ENCODE measurements at regions not wholly inside any gene's neighbourhood (a gene's known extent, or its start where the extent isn't known, plus 50 kb on each side); places are given as distances from the start of the nearest gene placed in this dataset.
"Not testable (repeated sequence)": the region's sequence is repeated elsewhere in the genome, so short reads cannot be mapped to it uniquely, and the experiment has no call there.

DNA sequence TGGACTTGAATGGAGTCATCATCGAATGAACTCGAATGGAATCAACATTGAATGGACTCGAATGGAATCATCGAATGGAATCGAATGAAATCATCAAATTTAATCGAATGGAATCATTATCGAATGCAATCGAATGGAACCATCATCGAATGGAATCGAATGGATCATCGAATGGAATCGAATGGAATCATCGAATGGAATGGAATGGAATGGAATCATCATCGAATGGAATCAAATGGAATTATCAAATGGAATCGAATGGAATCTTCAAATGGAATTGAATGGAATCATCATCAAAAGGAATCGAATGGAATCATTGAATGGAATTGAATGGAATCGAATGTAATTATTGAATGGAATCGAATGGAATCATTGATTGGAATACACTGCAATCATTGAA is 610.3 kb downstream of the TP53TG3F start:
- H3K23ac ChIP-seq (ENCODE audit: low read depth, low read length); BruUV-seq (replicated peaks); H3K14ac ChIP-seq (replicated peaks; ENCODE audit: low read depth, low read length); DNase-seq; H3K27me3 ChIP-seq (ENCODE audit: control insufficient read depth, insufficient read depth, low read length); H3K36me3 ChIP-seq (ENCODE audit: control insufficient read depth, insufficient read depth, low read length); H3K4me2 ChIP-seq (ENCODE audit: low read depth, low read length); H3K4ac ChIP-seq (ENCODE audit: low read depth, low read length); H2AK5ac ChIP-seq (ENCODE audit: low read depth, low read length); H3K9ac ChIP-seq (ENCODE audit: low read depth, low read length); CTCF ChIA-PET; H3K79me1 ChIP-seq (ENCODE audit: low read depth in 1 of 2, low read length in 2 of 2); H4K91ac ChIP-seq (ENCODE audit: insufficient read depth, low read depth, low read length); H2BK15ac ChIP-seq (ENCODE audit: low read depth, low read length); H3K18ac ChIP-seq (ENCODE audit: low read depth, low read length); ATAC-seq (ENCODE audit: low read depth); H2AK9ac ChIP-seq (replicated peaks; ENCODE audit: low read depth, low read length, poor library complexity); H3K4me1 ChIP-seq (ENCODE audit: control insufficient read depth, insufficient read depth, low read length); H2AFZ ChIP-seq (replicated peaks; ENCODE audit: low read length, poor library complexity); H2BK20ac ChIP-seq (ENCODE audit: low read depth, low read length); H3K9me1 ChIP-seq (ENCODE audit: insufficient read depth, low read length); H3K4me3 ChIP-seq (ENCODE audit: insufficient read depth, low read depth, low read length); H4K8ac ChIP-seq (ENCODE audit: low read depth in 2 of 2, low read length in 2 of 2); H3K9me3 ChIP-seq (ENCODE audit: control insufficient read depth, insufficient read depth, low read length); H2BK5ac ChIP-seq (ENCODE audit: low read depth, low read length, poor library complexity, severe bottlenecking); in situ Hi-C loops (cut with MboI; ENCODE audit: low sequenced_read_pairs); H4K5ac ChIP-seq (ENCODE audit: low read depth, low read length); intact Hi-C loops (cut with micrococcal nuclease); dilution Hi-C loops (cut with HindIII; ENCODE audit: low sequenced_read_pairs, unreplicated experiment); H4K20me1 ChIP-seq (ENCODE audit: insufficient read depth, low read length); H2BK120ac ChIP-seq (ENCODE audit: low read depth, low read length); H3K27ac ChIP-seq (ENCODE audit: insufficient read depth, low read length); POLR2A ChIA-PET (ENCODE audit: unreplicated experiment); H3K56ac ChIP-seq (ENCODE audit: extremely low read depth, insufficient read depth, low read length): not testable (repeated sequence)
- 80 to 100% methylated on average over 1 to 2 of the region's 18 CpGs for WGBS, 2 experiments (ENCODE audit: extremely low coverage in 2 of 2, insufficient read length in 1 of 2)

All from IMR-90 (cell line).